Adrenal gland (tissue), 5 donors: ENCODE measurements at regions not wholly inside any gene's neighbourhood (a gene's known extent, or its start where the extent isn't known, plus 50 kb on each side); places are given as distances from the start of the nearest gene placed in this dataset.

ENCODE experiments used
- POLR2A ChIP-seq, 2 donors: fragments of 450-650 bp; IDR thresholded peaks; one replicate each; pipeline ENCODE4 v1.6.1; 2017; ENCODE audit warnings: antibody characterized with exemption in 2 of 2, mild to moderate bottlenecking in 2 of 2, moderate library complexity in 1 of 2
- TF ChIP-seq, protein P1 (sequence below), 6 experiments: fragments of 450-650 bp in 4 of 6; fragments of 200-600 bp in 2 of 6; sonication (generic) in 1 of 6; IDR thresholded peaks; 1 replicate in 5 of 6; 2 replicates in 1 of 6; pipeline versions ENCODE4 v1.5.1 to v1.8.0; 2016 to 2021; ENCODE audit warnings: antibody characterized with exemption in 6 of 6, mild to moderate bottlenecking in 2 of 6, moderate library complexity in 1 of 6
- donor health status: DM: no; HTN: no; CAD: no.

DNA sequence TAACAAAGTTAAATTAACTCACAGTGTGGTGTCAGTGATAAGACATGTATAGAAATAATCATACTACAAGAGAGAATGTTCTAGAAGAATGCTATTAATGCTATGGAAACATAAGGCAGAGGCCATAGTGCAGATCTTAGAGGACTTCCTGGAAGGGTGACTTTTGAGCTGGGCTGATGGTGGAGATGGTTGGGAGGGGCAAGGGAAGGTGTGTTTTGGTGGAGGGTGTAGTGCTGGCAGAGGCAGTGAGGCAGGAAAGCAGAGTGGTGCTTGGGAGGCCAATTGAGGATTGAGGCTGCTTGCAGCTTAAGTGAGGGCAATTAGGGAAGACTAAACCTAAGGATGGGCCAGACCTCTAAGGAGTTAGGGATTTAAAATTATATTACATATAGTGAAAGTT, 58.5 kb upstream of the FNDC1 start:
- TF ChIP-seq, protein P1, sequence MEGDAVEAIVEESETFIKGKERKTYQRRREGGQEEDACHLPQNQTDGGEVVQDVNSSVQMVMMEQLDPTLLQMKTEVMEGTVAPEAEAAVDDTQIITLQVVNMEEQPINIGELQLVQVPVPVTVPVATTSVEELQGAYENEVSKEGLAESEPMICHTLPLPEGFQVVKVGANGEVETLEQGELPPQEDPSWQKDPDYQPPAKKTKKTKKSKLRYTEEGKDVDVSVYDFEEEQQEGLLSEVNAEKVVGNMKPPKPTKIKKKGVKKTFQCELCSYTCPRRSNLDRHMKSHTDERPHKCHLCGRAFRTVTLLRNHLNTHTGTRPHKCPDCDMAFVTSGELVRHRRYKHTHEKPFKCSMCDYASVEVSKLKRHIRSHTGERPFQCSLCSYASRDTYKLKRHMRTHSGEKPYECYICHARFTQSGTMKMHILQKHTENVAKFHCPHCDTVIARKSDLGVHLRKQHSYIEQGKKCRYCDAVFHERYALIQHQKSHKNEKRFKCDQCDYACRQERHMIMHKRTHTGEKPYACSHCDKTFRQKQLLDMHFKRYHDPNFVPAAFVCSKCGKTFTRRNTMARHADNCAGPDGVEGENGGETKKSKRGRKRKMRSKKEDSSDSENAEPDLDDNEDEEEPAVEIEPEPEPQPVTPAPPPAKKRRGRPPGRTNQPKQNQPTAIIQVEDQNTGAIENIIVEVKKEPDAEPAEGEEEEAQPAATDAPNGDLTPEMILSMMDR (IDR thresholded peaks at IDR 0.05): no peak
- no peak for TF ChIP-seq POLR2A (IDR thresholded peaks at IDR 0.05)
